ENCODE measurements at regions not wholly inside any gene's neighbourhood (a gene's known extent, or its start where the extent isn't known, plus 50 kb on each side); places are given as distances from the start of the nearest gene placed in this dataset.
"Not testable (repeated sequence)": the region's sequence is repeated elsewhere in the genome, so short reads cannot be mapped to it uniquely, and the experiment has no call there.

- DNase-seq (ENCODE audit: low read depth), result no peak
Observed at GRCh38 chr3:182136008-182136910, 424.5 kb downstream of the SOX2 start.

GRCh38 chr3:182138393-182138792 lies 426.7 kb downstream of the SOX2 start:
- no peak for DNase-seq (ENCODE audit: low read depth)

- no peak for DNase-seq (ENCODE audit: low read depth)
Observed at GRCh38 chr3:182139627-182140357, 428.1 kb downstream of the SOX2 start.

GRCh38 chr3:182142928-182143327 lies 431.2 kb downstream of the SOX2 start:
- DNase-seq (ENCODE audit: low read depth), result no peak

GRCh38 chr3:182143903-182144302 lies 432.2 kb downstream of the SOX2 start:
- DNase-seq (ENCODE audit: low read depth), result no peak

GRCh38 chr3:182148360-182148759 lies 436.6 kb downstream of the SOX2 start:
- DNase-seq (ENCODE audit: low read depth), result no peak

- DNase-seq (ENCODE audit: low read depth), result no peak
Observed at GRCh38 chr3:182149594-182149993, 437.9 kb downstream of the SOX2 start.

- not testable (repeated sequence) for DNase-seq (ENCODE audit: low read depth)
Observed at GRCh38 chr3:182156326-182156725, 444.6 kb downstream of the SOX2 start.

- DNase-seq (ENCODE audit: low read depth), result no peak
Observed at GRCh38 chr3:182165234-182165633, 453.5 kb downstream of the SOX2 start.

GRCh38 chr3:182172534-182172933 lies 460.8 kb downstream of the SOX2 start:
- no peak for DNase-seq (ENCODE audit: low read depth)

- no peak for DNase-seq (ENCODE audit: low read depth)
Observed at GRCh38 chr3:182178488-182179200, 466.9 kb downstream of the SOX2 start.

- no peak for DNase-seq (ENCODE audit: low read depth)
Observed at GRCh38 chr3:182179631-182180030, 467.9 kb downstream of the SOX2 start.

GRCh38 chr3:182180654-182181385 lies 469.1 kb downstream of the SOX2 start:
- DNase-seq (ENCODE audit: low read depth), result no peak

- no peak for DNase-seq (ENCODE audit: low read depth)
Observed at GRCh38 chr3:182182531-182182968, 470.8 kb downstream of the SOX2 start.

GRCh38 chr3:182183716-182184430 lies 472.1 kb downstream of the SOX2 start:
- DNase-seq (ENCODE audit: low read depth), result no peak

GRCh38 chr3:182185313-182185712 lies 473.6 kb downstream of the SOX2 start:
- no peak for DNase-seq (ENCODE audit: low read depth)

GRCh38 chr3:182190056-182190455 lies 478.3 kb downstream of the SOX2 start:
- DNase-seq (ENCODE audit: low read depth), result no peak

- no peak for DNase-seq (ENCODE audit: low read depth)
Observed at GRCh38 chr3:182198345-182198744, 486.6 kb downstream of the SOX2 start.

GRCh38 chr3:182201456-182202168 lies 489.9 kb downstream of the SOX2 start:
- no peak for DNase-seq (ENCODE audit: low read depth)

GRCh38 chr3:182212479-182213076 lies 500.9 kb downstream of the SOX2 start:
- no peak for DNase-seq (ENCODE audit: low read depth)

Measured in GM04504 (cell line).